ENCODE measurements at regions not wholly inside any gene's neighbourhood (a gene's known extent, or its start where the extent isn't known, plus 50 kb on each side); places are given as distances from the start of the nearest gene placed in this dataset.

DNA sequence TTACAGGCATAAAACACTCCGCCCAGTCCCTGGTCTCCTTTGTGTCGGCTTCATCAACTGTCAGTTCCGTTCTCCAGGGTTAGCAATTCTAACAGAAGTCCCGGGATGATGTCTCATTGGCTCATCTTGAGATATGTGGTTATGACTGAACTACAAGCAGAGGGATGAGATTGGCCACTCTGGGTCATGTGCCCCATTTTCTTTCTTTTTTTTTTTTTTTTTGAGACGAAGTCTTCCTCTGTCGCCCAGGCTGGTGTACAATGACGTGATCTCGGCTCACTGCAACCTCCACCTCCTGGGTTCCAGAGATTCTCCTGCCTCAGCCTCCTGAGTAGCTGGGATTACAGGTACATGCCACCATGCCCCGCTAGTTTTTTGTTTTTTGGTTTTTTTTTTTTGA lies 95.4 kb upstream of the MRI1 start:
- DNase-seq: no peak
- intact Hi-C loops (cut with DNase I): no loop called here

DNA sequence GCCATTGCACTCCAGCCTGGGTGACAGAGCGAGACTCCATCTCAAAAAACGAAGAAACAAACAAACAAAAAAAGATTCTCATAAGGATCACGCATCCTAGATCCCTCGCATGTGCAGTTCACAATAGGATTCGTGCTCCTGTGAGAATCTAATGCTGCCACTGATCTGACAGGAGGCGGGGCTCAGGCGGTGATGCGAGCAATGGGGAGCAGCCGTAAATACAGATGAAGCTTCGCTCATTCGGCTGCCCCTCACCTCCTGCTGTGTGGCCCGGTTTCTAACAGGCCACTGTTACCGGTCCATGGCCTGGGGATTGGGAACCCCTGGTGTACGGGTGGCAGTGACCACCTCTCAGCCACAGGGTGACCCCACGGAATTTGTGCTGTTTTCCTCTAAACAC lies 98.2 kb upstream of the MRI1 start:
- DNase-seq (no peak), ATAC-seq (no peak)
- intact Hi-C loops (cut with DNase I): no loop called here
- Histone ChIP-seq H3K4me1 (no peaks in the 10 kb centered on the region), H3K4me3 (no peak overlapping the region), H3K27ac (no peak overlapping the region), H3K36me3 (no peaks in the 10 kb centered on the region), H3K9me3 (no peaks in the 10 kb centered on the region), H3K27me3 (no peaks in the 10 kb centered on the region)
- TF ChIP-seq, protein P1, sequence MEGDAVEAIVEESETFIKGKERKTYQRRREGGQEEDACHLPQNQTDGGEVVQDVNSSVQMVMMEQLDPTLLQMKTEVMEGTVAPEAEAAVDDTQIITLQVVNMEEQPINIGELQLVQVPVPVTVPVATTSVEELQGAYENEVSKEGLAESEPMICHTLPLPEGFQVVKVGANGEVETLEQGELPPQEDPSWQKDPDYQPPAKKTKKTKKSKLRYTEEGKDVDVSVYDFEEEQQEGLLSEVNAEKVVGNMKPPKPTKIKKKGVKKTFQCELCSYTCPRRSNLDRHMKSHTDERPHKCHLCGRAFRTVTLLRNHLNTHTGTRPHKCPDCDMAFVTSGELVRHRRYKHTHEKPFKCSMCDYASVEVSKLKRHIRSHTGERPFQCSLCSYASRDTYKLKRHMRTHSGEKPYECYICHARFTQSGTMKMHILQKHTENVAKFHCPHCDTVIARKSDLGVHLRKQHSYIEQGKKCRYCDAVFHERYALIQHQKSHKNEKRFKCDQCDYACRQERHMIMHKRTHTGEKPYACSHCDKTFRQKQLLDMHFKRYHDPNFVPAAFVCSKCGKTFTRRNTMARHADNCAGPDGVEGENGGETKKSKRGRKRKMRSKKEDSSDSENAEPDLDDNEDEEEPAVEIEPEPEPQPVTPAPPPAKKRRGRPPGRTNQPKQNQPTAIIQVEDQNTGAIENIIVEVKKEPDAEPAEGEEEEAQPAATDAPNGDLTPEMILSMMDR (IDR thresholded peaks at IDR 0.05): no peak

More for the DNA sequence above, 95.4 kb upstream of the MRI1 start:
- ATAC-seq: no peak
- H3K4me3 ChIP-seq: no peak overlapping the region
- H3K36me3 ChIP-seq: no peaks in the 10 kb centered on the region
- no peak overlapping the region for H3K27ac ChIP-seq
- no peaks in the 10 kb centered on the region for H3K9me3 ChIP-seq
- no peaks in the 10 kb centered on the region for H3K27me3 ChIP-seq
- no peaks in the 10 kb centered on the region for H3K4me1 ChIP-seq
- TF ChIP-seq, protein P1 (IDR thresholded peaks at IDR 0.05): no peak

DNA sequence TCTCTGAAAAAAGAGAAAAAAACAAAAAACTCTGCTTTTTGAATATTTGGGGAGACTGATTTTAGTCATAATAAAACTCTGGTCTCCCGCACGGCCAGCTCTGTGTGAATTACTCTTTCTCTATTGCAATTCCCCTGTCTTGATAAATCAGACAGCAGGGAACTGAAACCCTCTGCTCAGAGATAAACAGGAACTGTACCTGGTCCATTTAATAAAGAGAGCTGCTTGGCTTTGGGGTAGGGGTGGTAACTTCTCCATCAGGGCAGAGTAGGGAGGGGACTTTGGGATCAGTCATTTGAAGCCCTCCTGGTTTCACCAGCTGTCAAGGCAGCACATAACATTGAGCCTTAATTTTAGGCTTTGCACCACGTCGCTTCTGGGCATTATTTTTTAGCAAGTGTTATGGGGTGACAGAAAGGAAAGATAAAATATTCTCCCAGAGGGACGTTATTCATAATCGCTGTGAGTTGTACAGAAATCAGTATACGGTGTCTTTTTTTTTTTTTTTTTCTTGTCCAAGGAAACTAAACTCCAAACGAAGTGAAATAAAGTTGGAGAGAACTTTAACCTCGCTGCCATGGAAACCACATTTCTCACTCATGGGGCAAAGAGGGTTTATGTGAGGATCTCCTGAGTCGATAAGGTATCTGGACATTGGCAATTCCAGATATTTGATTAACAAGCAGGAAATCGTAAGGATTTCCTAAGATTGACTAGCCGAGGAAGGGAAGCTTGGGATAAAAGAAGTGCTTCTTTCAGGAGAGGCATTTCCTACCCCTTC lies 99.0 kb upstream of the MRI1 start:
- intact Hi-C loops (cut with DNase I): no loop called here
- H3K27ac ChIP-seq: no peak overlapping the region
- no peaks in the 10 kb centered on the region for H3K36me3 ChIP-seq
- DNase-seq (no peak), ATAC-seq (no peak)
- no peak overlapping the region for H3K4me3 ChIP-seq
- H3K27me3 ChIP-seq: no peaks in the 10 kb centered on the region
- H3K4me1 ChIP-seq: no peaks in the 10 kb centered on the region
- no peaks in the 10 kb centered on the region for H3K9me3 ChIP-seq
- TF ChIP-seq, protein P1 (IDR thresholded peaks at IDR 0.05): no peak

DNA sequence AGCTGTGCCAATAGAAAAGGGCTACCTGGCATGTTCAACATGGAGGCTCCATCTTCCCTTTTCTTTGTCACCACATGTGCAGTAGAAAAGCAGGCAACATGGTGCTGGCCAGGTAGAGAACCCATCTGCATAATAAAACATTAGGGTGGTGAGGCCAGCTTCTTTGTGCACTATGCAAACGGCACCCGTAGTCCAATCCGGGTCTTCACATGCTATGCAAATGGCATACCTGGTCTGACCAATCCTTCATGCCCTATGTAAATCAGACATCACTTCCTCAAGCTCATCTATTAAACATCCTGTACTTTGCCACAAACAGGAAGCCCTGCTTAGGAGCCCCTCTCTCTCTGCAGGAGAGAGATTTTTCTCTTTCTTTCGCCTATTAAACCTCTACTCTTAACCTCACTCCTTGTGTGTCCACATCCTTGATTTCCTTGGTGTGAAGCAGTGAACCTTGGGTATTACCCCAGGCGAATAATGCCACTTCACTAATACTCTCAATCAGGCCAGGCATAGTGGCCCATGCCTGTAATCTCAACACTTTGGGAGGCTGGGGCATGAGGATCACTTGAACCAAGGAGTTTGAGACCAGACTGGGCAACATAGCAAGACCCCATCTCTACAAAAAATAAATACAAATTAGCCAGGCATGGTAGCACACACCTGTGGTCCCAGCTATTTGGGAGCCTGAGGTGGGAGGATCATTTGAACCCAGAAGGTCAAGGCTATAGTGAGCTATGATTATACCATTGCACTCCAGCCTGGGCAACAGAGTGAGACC lies 111.3 kb upstream of the MRI1 start:
- ATAC-seq: no peak
- intact Hi-C loops (cut with DNase I): no loop called here
- no peaks in the 10 kb centered on the region for H3K36me3 ChIP-seq

DNA sequence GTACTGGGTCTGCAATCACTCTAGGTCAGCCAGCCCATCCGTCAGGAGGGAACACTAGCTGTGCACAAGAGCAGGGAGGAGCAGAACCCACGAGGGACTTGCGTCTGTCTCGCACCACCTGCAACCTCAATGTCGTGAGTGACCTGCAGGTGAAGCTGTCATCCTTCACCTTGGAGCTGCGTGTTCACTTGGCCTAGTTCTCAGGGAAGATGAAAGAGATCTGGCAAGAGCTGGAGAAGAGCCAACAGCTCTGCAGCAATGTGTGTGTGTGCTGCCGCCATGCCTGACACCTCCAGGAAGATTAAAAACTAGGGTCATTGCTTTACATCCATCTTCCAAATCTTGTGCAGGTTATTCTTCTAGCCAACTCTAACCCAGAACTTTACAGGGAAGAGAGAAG lies 117.6 kb upstream of the MRI1 start:
- H3K27me3 ChIP-seq: no peaks in the 10 kb centered on the region
- no peak overlapping the region for H3K4me3 ChIP-seq
- no peaks in the 10 kb centered on the region for H3K4me1 ChIP-seq
- TF ChIP-seq, protein P1 (IDR thresholded peaks at IDR 0.05): no peak
- intact Hi-C loops (cut with DNase I): no loop called here
- H3K36me3 ChIP-seq: no peaks in the 10 kb centered on the region
- no peak for ATAC-seq
- no peak overlapping the region for H3K27ac ChIP-seq
- no peaks in the 10 kb centered on the region for H3K9me3 ChIP-seq
- DNase-seq: no peak

More for the DNA sequence above, 111.3 kb upstream of the MRI1 start:
- H3K27ac ChIP-seq: no peak overlapping the region
- no peaks in the 10 kb centered on the region for H3K27me3 ChIP-seq
- TF ChIP-seq, protein P1 (IDR thresholded peaks at IDR 0.05): no peak
- no peak overlapping the region for H3K4me3 ChIP-seq
- no peak for DNase-seq
- H3K4me1 ChIP-seq: no peaks in the 10 kb centered on the region
- H3K9me3 ChIP-seq: no peaks in the 10 kb centered on the region

Measured in upper lobe of right lung (tissue), 1 donor.